ENCODE measurements at regions not wholly inside any gene's neighbourhood (a gene's known extent, or its start where the extent isn't known, plus 50 kb on each side); places are given as distances from the start of the nearest gene placed in this dataset.
A peak's percentile ranks its signal among the peaks of the same experiment; 100 is the strongest.
"Not testable (repeated sequence)": the region's sequence is repeated elsewhere in the genome, so short reads cannot be mapped to it uniquely, and the experiment has no call there.

DNA sequence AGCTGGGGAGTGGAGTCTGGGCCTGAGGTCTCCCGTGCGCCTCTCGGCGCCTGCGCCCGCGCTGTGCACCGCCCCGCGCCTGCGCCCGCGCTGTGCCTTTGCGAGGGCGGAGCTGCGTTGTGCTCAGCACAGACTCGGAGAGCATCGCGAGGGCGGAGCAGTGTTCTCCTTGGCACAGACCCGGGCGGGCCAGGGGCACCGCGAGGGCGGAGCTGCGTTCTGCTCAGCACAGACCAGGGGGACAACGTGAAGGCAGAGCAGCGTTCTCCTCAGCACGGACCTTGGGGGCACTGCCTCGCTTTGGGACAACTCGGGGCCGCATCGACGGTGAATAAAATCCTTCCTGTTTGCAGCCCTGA, 2968.4 kb downstream of the RPIA start:
- DNase-seq = peak; percentile 0 to 35 (median 20)

DNA sequence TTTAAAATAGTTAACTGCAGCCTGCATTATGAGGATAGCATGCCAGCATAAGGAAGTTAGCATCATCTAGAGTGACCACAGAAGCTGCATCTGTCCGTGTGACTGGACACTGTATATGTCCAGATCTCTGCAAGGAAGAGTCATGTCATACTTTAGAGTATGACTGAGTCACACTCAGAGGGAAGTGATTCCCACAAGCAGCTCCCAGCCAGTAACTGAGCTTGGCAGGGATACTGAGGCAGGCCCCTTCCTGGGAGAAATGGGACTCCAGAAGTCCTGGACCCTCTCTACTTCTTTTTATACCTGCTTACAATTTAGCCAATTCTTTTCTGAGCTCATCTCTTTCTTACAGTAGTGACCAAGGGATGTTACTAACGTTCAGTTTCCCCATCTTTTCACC, 2975.9 kb downstream of the RPIA start:
- DNase-seq = peak in 2 of 3 donors; percentile 1 to 21

- DNase-seq = not testable (repeated sequence)
Measured at GRCh38 chr2:91685541-91685940, 2994.1 kb downstream of the RPIA start.

DNA sequence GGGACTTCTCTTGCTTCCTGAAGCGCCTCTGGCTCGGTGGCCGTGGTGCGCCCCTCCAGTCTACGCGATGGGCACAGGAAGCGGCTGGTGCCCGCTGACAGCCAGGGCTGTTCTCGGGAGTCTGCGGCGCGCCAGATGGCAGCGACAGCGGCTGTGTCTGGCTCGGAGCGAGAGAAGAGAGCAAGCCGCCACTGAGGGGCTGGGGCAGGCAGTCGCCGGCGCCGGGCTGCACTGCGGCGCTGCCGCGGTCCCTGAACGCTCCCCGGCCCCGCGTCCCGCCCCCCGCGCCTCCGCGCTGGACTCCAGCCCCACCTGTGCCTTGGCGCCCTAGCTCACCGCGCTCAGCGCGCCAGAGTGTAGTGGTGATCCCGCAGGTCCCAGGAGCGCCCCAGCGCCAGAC, 2994.6 kb downstream of the RPIA start:
- DNase-seq = not testable (repeated sequence)

All from suppressor macrophage treated with lipopolysaccharide for 1 hour (primary cell).